CD4-positive, alpha-beta T cell treated with Interleukin-10 for 1 hour (primary cell): ENCODE measurements at regions not wholly inside any gene's neighbourhood (a gene's known extent, or its start where the extent isn't known, plus 50 kb on each side); places are given as distances from the start of the nearest gene placed in this dataset.

Source experiments
- DNase-seq: peaks from one replicate; pipeline ENCODE4 v3.0.0-alpha.2; 2020

GRCh38 chr1:238241607-238242006 is 350.9 kb upstream of the ZP4 start:
- DNase-seq, result no peak

- DNase-seq, result no peak
These were observed 348.6 kb upstream of the ZP4 start for GRCh38 chr1:238239343-238239742.

- DNase-seq, result no peak
These were observed 343.2 kb upstream of the ZP4 start for GRCh38 chr1:238233966-238234365.

GRCh38 chr1:238232084-238232710 is 341.5 kb upstream of the ZP4 start:
- no peak for DNase-seq

GRCh38 chr1:238226810-238227209 is 336.1 kb upstream of the ZP4 start:
- no peak for DNase-seq

GRCh38 chr1:238223076-238223640 is 332.4 kb upstream of the ZP4 start:
- DNase-seq, result no peak

- DNase-seq, result no peak
These were observed 331.0 kb upstream of the ZP4 start for GRCh38 chr1:238221738-238222137.

- DNase-seq, result no peak
These were observed 323.7 kb upstream of the ZP4 start for GRCh38 chr1:238214449-238214848.

- DNase-seq, result no peak
These were observed 314.4 kb upstream of the ZP4 start for GRCh38 chr1:238205045-238205662.

- DNase-seq, result no peak
These were observed 311.3 kb upstream of the ZP4 start for GRCh38 chr1:238201992-238202391.

- DNase-seq, result no peak
These were observed 308.6 kb upstream of the ZP4 start for GRCh38 chr1:238199325-238199724.

- DNase-seq, result no peak
These were observed 305.8 kb upstream of the ZP4 start for GRCh38 chr1:238196516-238196915.

- DNase-seq, result no peak
These were observed 300.4 kb upstream of the ZP4 start for GRCh38 chr1:238191170-238191569.

GRCh38 chr1:238187575-238187949 is 296.8 kb upstream of the ZP4 start:
- DNase-seq, result no peak

GRCh38 chr1:238186887-238187574 is 296.3 kb upstream of the ZP4 start:
- no peak for DNase-seq

GRCh38 chr1:238177960-238178645 is 287.4 kb upstream of the ZP4 start:
- DNase-seq, result no peak

GRCh38 chr1:238177351-238177750 is 286.6 kb upstream of the ZP4 start:
- DNase-seq, result no peak

GRCh38 chr1:238176441-238176840 is 285.7 kb upstream of the ZP4 start:
- DNase-seq, result no peak

- DNase-seq, result no peak
These were observed 281.3 kb upstream of the ZP4 start for GRCh38 chr1:238171985-238172384.

- DNase-seq, result no peak
These were observed 271.2 kb upstream of the ZP4 start for GRCh38 chr1:238161955-238162354.

GRCh38 chr1:238153939-238154338 is 263.2 kb upstream of the ZP4 start:
- DNase-seq, result no peak

GRCh38 chr1:238153253-238153652 is 262.5 kb upstream of the ZP4 start:
- DNase-seq, result no peak

- DNase-seq, result no peak
These were observed 261.4 kb upstream of the ZP4 start for GRCh38 chr1:238152119-238152518.

GRCh38 chr1:238143038-238143437 is 252.3 kb upstream of the ZP4 start:
- no peak for DNase-seq
